ENCODE measurements at regions not wholly inside any gene's neighbourhood (a gene's known extent, or its start where the extent isn't known, plus 50 kb on each side); places are given as distances from the start of the nearest gene placed in this dataset.

DNA sequence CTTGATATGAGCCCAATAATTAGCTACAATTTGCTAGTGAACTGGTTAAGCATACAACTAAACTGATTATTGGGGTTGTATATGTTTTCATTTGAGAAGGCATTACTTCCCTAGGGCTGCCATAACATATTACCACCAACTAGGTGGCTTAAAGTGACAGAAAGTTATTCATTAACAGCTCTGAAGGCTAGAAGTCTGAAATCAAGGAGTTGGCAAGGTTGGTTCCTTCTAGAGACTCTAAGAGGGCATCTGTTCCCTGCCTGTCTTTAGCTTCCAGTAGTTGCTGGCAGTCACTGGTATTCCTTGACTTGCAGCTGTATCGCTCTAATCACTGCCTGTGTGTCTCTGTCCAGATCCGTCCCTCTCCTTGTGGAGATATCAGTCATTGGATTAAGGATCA is 86.3 kb downstream of the LHX9 start:
- TF ChIP-seq, protein P1, sequence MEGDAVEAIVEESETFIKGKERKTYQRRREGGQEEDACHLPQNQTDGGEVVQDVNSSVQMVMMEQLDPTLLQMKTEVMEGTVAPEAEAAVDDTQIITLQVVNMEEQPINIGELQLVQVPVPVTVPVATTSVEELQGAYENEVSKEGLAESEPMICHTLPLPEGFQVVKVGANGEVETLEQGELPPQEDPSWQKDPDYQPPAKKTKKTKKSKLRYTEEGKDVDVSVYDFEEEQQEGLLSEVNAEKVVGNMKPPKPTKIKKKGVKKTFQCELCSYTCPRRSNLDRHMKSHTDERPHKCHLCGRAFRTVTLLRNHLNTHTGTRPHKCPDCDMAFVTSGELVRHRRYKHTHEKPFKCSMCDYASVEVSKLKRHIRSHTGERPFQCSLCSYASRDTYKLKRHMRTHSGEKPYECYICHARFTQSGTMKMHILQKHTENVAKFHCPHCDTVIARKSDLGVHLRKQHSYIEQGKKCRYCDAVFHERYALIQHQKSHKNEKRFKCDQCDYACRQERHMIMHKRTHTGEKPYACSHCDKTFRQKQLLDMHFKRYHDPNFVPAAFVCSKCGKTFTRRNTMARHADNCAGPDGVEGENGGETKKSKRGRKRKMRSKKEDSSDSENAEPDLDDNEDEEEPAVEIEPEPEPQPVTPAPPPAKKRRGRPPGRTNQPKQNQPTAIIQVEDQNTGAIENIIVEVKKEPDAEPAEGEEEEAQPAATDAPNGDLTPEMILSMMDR (IDR thresholded peaks at IDR 0.05; ENCODE audit: low read depth, low read length): no peak
- TF ChIP-seq, protein P2, sequence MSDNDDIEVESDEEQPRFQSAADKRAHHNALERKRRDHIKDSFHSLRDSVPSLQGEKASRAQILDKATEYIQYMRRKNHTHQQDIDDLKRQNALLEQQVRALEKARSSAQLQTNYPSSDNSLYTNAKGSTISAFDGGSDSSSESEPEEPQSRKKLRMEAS (IDR thresholded peaks at IDR 0.05; ENCODE audit: low read depth, low read length): no peak
- no peak for TF ChIP-seq POLR2A (IDR thresholded peaks at IDR 0.05; ENCODE audit: extremely low read depth, insufficient read length)
